Uterus (tissue), 3 donors: ENCODE measurements at regions not wholly inside any gene's neighbourhood (a gene's known extent, or its start where the extent isn't known, plus 50 kb on each side); places are given as distances from the start of the nearest gene placed in this dataset.

ENCODE experiments used
- DNase-seq, 2 donors: peaks; one replicate each; pipeline ENCODE4 v3.0.0-alpha.2; 2019 to 2020
- H3K27ac ChIP-seq, 2 donors: fragments of 200-600 bp; sonication (generic); 1 replicate in 1 of 2; 2 replicates in 1 of 2; pipeline ENCODE4 v1.5.1; 2016 to 2018
- H3K27me3 ChIP-seq, 2 donors: fragments of 200-600 bp; sonication (generic); one replicate each; pipeline ENCODE4 v1.5.1; 2018 to 2019; ENCODE audit warnings: control low read depth in 1 of 2
- H3K36me3 ChIP-seq, 2 donors: fragments of 200-600 bp; sonication (generic); one replicate each; pipeline ENCODE4 v1.5.1; 2019; ENCODE audit warnings: control low read depth in 1 of 2
- H3K4me1 ChIP-seq, 2 donors: fragments of 200-600 bp; sonication (generic); one replicate each; pipeline ENCODE4 v1.5.1; 2018 to 2019; ENCODE audit warnings: control low read depth in 1 of 2
- H3K4me3 ChIP-seq, 2 donors: fragments of 200-600 bp; sonication (generic); 1 replicate in 1 of 2; 2 replicates in 1 of 2; pipeline ENCODE4 v1.5.1; 2018 to 2019; ENCODE audit warnings: mild to moderate bottlenecking in 1 of 2
- H3K9me3 ChIP-seq, 2 donors: fragments of 200-600 bp; sonication (generic); one replicate each; pipeline ENCODE4 v1.5.1; 2019; ENCODE audit warnings: control low read depth in 1 of 2
- POLR2A ChIP-seq, 2 donors: fragments of 450-650 bp; IDR thresholded peaks; one replicate each; pipeline ENCODE4 v1.6.1; 2016; ENCODE audit warnings: antibody characterized with exemption in 2 of 2, mild to moderate bottlenecking in 1 of 2, moderate library complexity in 1 of 2
- intact Hi-C: fragments of 100-400 bp; cut with DNase I; formaldehyde crosslinking; loops from one replicate; pipeline ENCODE4 v1.15.1; 2023; ENCODE audit warnings: low total_unique reads
- TF ChIP-seq, protein P1 (sequence below), 4 experiments: fragments of 200-600 bp in 2 of 4; fragments of 450-650 bp in 2 of 4; sonication (generic) in 2 of 4; IDR thresholded peaks; one replicate each; pipeline ENCODE4 v1.5.1; 2016 to 2019; ENCODE audit warnings: antibody characterized with exemption in 4 of 4, mild to moderate bottlenecking in 2 of 4, moderate library complexity in 1 of 4
- donor health status: DM: yes; HTN: yes; CAD: no.

DNA sequence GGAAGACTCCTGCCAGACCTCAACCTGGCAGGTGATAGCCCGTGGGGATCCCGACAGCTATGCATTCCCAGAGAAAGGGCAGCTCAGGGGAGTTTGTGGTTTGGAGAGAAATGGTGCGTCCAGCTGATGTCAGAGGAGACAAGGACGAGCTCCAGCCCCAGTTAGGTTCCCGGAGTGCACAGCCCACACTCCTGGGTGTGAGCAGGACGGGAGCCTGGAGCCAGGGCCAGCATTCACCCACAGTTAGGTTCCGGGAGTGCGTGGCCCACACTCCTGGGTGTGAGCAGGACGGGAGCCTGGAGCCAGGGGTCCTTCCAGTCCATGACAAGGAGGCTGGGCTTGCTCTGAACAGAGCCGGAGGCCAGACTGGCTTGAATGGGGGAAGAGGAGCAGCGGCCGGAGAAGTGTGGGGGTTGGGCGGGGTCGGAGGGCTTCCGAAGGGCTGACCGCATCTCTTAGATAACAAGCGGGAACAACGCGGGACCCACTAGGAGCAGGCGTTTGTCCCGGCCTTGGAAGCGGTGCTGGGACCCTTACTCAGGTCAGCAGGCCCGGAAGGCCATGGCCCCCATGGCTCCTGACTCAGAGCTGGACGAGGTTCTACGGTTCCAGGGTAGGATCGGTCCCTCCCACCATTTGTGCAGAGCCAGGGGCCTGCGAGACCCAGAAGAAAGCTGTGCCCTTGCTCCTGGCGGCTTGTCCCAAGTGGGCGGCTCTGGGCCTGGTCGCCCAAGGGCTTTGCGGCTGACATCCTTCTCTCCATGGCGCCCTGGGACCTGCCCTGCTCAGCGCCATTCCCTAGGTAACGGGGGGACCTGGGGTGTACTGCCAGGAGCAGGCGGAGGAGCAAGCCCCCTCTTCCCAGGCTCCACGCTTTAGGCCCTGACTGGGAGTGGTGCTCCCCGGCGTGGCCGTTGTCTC, 185.6 kb downstream of the RTP5 start:
- Histone ChIP-seq H3K27ac (no peak overlapping the region), H3K9me3 (no peaks in the 10 kb centered on the region), H3K36me3 (no peaks in the 10 kb centered on the region), H3K4me1 (no peaks in the 10 kb centered on the region), H3K4me3 (no peak overlapping the region), H3K27me3 (peaks cover 0 to 8% of the 10 kb centered on the region in 2 donors)
- DNase-seq, result no peak
- TF ChIP-seq POLR2A (IDR thresholded peaks at IDR 0.05), result no peak
- TF ChIP-seq, protein P1, sequence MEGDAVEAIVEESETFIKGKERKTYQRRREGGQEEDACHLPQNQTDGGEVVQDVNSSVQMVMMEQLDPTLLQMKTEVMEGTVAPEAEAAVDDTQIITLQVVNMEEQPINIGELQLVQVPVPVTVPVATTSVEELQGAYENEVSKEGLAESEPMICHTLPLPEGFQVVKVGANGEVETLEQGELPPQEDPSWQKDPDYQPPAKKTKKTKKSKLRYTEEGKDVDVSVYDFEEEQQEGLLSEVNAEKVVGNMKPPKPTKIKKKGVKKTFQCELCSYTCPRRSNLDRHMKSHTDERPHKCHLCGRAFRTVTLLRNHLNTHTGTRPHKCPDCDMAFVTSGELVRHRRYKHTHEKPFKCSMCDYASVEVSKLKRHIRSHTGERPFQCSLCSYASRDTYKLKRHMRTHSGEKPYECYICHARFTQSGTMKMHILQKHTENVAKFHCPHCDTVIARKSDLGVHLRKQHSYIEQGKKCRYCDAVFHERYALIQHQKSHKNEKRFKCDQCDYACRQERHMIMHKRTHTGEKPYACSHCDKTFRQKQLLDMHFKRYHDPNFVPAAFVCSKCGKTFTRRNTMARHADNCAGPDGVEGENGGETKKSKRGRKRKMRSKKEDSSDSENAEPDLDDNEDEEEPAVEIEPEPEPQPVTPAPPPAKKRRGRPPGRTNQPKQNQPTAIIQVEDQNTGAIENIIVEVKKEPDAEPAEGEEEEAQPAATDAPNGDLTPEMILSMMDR (IDR thresholded peaks at IDR 0.05), result no peak
- intact Hi-C loops, result no loop called here

DNA sequence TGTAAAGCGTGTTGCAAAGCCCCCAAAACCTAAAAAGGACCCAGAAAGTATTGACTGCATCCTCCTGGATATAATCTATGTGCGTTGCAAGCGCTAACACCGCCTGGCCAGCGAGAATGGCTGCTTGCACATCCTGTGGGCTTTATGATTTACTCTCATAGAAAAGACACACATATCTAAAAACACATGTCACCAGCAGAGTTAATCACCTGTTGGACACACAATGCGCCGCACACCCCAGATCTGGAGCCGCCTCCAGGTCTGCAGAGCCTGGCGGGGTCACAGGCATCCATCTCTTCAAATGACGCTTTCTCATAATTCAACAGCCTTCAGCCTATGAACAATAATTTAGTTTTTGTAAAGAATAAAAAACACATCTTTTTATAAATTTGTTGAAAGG, 186.5 kb downstream of the RTP5 start:
- DNase-seq, result no peak
- Histone ChIP-seq H3K4me1 (no peaks in the 10 kb centered on the region), H3K4me3 (no peak overlapping the region), H3K27me3 (peaks cover 0 to under 1% of the 10 kb centered on the region in 2 donors), H3K9me3 (no peaks in the 10 kb centered on the region), H3K36me3 (no peaks in the 10 kb centered on the region), H3K27ac (no peak overlapping the region)
- TF ChIP-seq POLR2A (IDR thresholded peaks at IDR 0.05), result no peak
- TF ChIP-seq, protein P1 (IDR thresholded peaks at IDR 0.05), result no peak
- intact Hi-C loops, result no loop called here

DNA sequence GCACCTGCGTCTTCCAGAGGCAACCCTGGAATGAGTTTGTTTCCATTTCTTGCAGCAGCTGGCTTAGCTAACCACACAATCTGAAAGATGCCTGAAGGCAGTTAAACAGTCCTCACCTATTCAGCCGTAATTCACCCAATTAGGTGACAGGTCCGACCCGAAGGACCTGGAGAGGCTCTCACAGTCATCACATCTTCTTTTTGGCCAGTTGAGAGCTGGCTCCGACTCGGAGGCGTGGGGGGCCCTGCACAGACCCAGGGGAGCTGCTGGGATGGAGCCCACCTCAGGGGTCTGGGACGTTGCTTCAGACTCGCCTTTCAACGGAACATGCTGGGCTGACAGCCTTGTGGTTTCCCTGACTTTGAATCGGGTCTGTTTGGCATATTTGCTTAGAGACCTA, 187.3 kb downstream of the RTP5 start:
- no peak for DNase-seq

DNA sequence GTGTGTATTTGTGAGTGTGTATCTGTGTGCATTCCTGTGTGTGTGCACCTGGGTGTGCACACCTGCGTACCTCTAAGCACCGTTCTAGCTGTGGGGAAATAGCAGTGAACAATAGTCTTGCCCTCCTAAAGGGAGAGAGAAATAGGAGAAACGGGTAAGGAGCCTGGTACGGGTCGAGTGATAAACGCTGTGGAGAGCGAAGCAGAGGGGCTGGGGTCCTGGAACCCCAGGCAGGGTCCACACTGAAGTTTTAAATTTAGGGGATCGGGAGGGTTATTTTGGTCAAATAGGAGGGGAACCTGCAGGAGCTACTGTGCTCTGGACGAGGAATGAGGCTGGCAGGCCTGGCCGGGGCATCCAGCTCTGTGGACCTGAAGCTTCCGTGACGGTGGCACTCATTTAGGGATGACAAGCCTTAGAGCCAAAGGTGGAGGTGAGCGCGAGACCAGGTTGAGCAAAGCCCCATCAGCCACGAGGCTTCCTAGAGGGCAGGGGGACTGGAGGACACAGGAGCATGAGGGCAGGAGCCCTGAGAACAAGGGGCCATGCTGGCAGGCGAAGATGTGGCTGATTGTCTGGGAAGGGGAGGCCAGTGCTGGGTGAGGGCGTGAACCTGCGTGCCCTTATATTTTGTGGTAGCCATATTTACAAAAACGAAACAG, 188.0 kb downstream of the RTP5 start:
- no peaks in the 10 kb centered on the region for H3K9me3 ChIP-seq
- TF ChIP-seq, protein P1 (IDR thresholded peaks at IDR 0.05), result no peak
- no peak for TF ChIP-seq POLR2A (IDR thresholded peaks at IDR 0.05)
- H3K4me1 ChIP-seq, result no peaks in the 10 kb centered on the region
- H3K27me3 ChIP-seq, result no peaks in the 10 kb centered on the region
- no peak for DNase-seq
- intact Hi-C loops, result no loop called here
- no peaks in the 10 kb centered on the region for H3K36me3 ChIP-seq
- H3K4me3 ChIP-seq, result no peak overlapping the region
- H3K27ac ChIP-seq, result no peak overlapping the region

More for the DNA sequence above, 187.3 kb downstream of the RTP5 start:
- Histone ChIP-seq H3K27ac (no peak overlapping the region), H3K36me3 (no peaks in the 10 kb centered on the region), H3K4me3 (no peak overlapping the region), H3K4me1 (no peaks in the 10 kb centered on the region), H3K9me3 (no peaks in the 10 kb centered on the region), H3K27me3 (no peaks in the 10 kb centered on the region)
- intact Hi-C loops, result no loop called here
- TF ChIP-seq, protein P1 (IDR thresholded peaks at IDR 0.05), result no peak
- no peak for TF ChIP-seq POLR2A (IDR thresholded peaks at IDR 0.05)

DNA sequence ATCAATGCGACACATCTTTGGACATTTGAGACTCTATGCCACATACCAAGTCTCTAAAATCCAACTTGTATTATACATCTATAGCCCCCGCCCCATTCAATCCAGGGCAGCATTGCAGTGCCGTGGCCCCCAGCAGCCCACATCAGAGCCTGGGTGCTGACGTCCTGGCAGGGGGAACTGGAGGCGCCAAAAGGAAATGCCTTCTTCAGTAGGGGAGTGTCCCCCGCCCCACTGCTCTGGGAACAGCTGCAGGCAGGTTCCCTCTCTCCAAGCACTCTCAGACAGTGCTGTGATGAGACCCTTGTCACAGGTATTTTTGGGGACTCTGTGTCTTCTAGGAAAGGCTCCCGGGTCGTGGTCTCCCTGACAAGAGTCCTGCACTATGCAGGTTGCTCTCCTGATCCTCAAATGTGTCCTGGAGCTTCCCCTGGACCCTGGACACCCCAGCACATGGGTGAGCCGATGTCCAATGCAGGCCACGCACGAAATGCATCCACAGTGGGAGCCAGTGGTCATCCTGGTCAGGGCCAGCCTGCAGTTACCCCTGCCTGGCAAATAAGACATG, 188.7 kb downstream of the RTP5 start:
- intact Hi-C loops, result no loop called here
- DNase-seq, result no peak
- no peaks in the 10 kb centered on the region for H3K4me1 ChIP-seq
- no peaks in the 10 kb centered on the region for H3K27me3 ChIP-seq
- H3K9me3 ChIP-seq, result no peaks in the 10 kb centered on the region
- TF ChIP-seq, protein P1 (IDR thresholded peaks at IDR 0.05), result no peak
- TF ChIP-seq POLR2A (IDR thresholded peaks at IDR 0.05), result no peak
- H3K27ac ChIP-seq, result no peak overlapping the region
- no peak overlapping the region for H3K4me3 ChIP-seq
- no peaks in the 10 kb centered on the region for H3K36me3 ChIP-seq
